ENCODE measurements at regions not wholly inside any gene's neighbourhood (a gene's known extent, or its start where the extent isn't known, plus 50 kb on each side); places are given as distances from the start of the nearest gene placed in this dataset.

GRCh38 chr16:13291591-13292333, 390.4 kb downstream of the SHISA9 start:
- DNase-seq (ENCODE audit: low spot score): no peak

GRCh38 chr16:13296206-13296605, 394.8 kb downstream of the SHISA9 start:
- DNase-seq (ENCODE audit: low spot score): no peak

- DNase-seq (ENCODE audit: low spot score): no peak
Observed at GRCh38 chr16:13298666-13299065, 397.3 kb downstream of the SHISA9 start.

- DNase-seq (ENCODE audit: low spot score): no peak
Observed at GRCh38 chr16:13300066-13300840, 398.9 kb downstream of the SHISA9 start.

- DNase-seq (ENCODE audit: low spot score): no peak
Observed at GRCh38 chr16:13305019-13305755, 403.8 kb downstream of the SHISA9 start.

- DNase-seq (ENCODE audit: low spot score): no peak
Observed at GRCh38 chr16:13306161-13306995, 405.0 kb downstream of the SHISA9 start.

- no peak for DNase-seq (ENCODE audit: low spot score)
Observed at GRCh38 chr16:13307255-13307654, 405.9 kb downstream of the SHISA9 start.

GRCh38 chr16:13307851-13308250, 406.5 kb downstream of the SHISA9 start:
- no peak for DNase-seq (ENCODE audit: low spot score)

- no peak for DNase-seq (ENCODE audit: low spot score)
Observed at GRCh38 chr16:13312063-13312462, 410.7 kb downstream of the SHISA9 start.

- no peak for DNase-seq (ENCODE audit: low spot score)
Observed at GRCh38 chr16:13313351-13313750, 412.0 kb downstream of the SHISA9 start.

GRCh38 chr16:13314633-13315032, 413.2 kb downstream of the SHISA9 start:
- DNase-seq (ENCODE audit: low spot score): no peak

GRCh38 chr16:13315642-13316427, 414.4 kb downstream of the SHISA9 start:
- DNase-seq (ENCODE audit: low spot score): no peak

GRCh38 chr16:13322336-13322735, 420.9 kb downstream of the SHISA9 start:
- no peak for DNase-seq (ENCODE audit: low spot score)

GRCh38 chr16:13324851-13325250, 423.5 kb downstream of the SHISA9 start:
- no peak for DNase-seq (ENCODE audit: low spot score)

GRCh38 chr16:13325396-13325795, 424.0 kb downstream of the SHISA9 start:
- no peak for DNase-seq (ENCODE audit: low spot score)

GRCh38 chr16:13331918-13332317, 430.5 kb downstream of the SHISA9 start:
- no peak for DNase-seq (ENCODE audit: low spot score)

GRCh38 chr16:13332713-13333255, 431.4 kb downstream of the SHISA9 start:
- DNase-seq (ENCODE audit: low spot score): no peak

- no peak for DNase-seq (ENCODE audit: low spot score)
Observed at GRCh38 chr16:13333336-13333735, 431.9 kb downstream of the SHISA9 start.

GRCh38 chr16:13335879-13336278, 434.5 kb downstream of the SHISA9 start:
- DNase-seq (ENCODE audit: low spot score): no peak

- DNase-seq (ENCODE audit: low spot score): no peak
Observed at GRCh38 chr16:13336335-13336734, 434.9 kb downstream of the SHISA9 start.

Data from mucosa of gallbladder (tissue), 1 donor.